Right renal cortex interstitium (tissue), 3 donors: ENCODE measurements at regions not wholly inside any gene's neighbourhood (a gene's known extent, or its start where the extent isn't known, plus 50 kb on each side); places are given as distances from the start of the nearest gene placed in this dataset.
A peak's percentile ranks its signal among the peaks of the same experiment; 100 is the strongest.
"Not testable (repeated sequence)": the region's sequence is repeated elsewhere in the genome, so short reads cannot be mapped to it uniquely, and the experiment has no call there.

ENCODE experiments used
- DNase-seq, 3 donors: peaks; one replicate each; pipeline ENCODE4 v3.0.0-alpha.2; 2013; ENCODE audit warnings: low read depth in 3 of 3, low spot score in 2 of 3

DNA sequence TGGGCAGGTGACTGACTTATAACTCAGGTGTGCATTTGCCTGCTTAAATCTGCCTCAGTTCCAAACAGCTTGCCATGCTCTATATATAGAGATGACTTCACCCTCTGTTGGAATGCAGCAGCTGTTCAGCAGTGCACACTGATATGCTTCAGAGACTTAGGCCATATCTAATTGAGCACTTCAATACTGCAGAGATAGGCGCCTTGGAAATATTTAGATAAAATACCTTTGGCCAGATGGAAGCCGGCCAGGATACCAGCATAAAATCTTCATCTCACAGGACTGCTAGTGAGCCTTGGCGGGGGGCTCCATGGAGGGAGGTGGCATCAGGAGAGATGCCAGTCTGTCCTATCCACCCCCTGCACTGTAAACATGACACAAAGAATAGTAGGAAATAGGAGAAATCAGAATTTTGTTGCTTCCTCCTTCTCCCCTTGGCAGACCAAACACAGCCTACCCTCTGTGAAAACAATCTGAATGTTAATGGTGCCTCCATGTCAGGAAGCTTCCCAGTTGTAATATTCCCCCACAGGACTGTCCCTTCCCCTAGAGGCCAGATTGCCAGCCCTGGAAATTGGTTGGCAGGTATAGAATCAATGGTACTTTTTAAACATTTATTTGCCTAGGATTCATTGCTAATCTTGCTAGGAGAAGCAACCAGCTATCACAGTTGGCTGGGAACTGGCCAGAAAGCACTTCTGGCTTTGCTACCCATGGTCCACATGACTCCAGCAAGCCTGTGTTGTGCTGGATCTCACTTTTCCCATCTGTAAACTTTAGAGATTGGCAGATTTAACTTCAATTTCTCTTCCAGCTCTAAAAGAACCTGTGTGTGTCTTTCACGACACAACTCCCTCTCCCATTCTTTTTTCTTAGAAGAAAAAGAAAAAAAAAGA, 215.5 kb upstream of the KCNMB2 start:
- peak; percentile 48 to 70 (median 51) for DNase-seq

DNA sequence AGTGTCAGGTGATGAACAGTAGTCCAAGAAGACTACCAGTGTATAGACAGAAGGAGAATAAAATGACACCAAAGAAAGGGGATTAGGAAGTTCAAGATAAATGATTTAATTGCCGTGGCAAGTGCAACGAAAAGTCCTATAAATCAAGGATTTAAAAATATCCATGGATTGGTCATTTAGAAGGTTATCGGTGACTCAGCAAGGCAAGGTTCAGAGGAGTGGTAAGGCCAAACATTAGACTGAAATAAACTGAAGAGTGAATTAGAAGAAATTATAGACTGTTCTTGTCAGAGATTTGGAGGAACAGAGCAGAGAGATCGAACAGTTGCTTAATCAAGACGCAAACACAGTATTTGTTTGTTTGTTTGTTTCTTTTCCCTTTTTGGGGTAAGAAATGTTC, 211.9 kb upstream of the KCNMB2 start:
- no peak for DNase-seq

DNA sequence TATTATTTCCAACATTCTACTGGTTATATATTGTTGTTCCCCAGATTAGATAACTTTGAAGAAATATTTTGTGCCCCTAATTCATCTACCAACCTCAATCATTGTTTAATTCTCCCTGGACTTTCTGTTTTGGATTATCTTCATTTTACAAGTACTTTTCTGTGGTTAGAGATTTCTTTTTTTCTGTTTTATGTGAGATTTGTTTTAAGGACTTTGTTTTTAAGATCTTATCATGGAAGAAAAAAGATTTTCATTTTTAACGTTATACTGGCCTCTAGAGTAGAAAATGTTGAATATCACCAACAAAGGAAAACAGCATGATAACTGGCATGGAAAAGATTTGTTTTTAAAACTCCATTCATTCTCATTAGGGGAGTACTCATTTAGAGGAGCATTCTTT, 210.9 kb upstream of the KCNMB2 start:
- DNase-seq, result no peak

DNA sequence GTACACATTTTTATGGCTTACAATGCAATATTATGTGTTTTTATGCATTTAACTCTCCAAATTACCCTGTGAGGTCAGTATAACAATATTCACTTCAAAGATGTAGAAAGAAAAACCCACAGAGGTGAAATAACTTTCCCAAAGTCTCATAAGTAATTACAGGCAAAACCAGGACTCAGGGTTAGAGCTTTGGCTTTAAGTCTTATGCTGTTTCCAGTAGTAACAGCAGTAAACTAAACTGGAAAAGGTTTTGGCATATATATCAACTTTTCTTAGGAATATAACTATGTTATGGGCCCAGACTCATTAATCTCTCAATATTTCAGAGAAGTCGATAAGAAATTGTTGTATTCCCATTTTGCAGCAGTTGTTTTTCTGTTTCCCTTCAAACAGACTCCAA, 206.3 kb upstream of the KCNMB2 start:
- DNase-seq, result no peak

DNA sequence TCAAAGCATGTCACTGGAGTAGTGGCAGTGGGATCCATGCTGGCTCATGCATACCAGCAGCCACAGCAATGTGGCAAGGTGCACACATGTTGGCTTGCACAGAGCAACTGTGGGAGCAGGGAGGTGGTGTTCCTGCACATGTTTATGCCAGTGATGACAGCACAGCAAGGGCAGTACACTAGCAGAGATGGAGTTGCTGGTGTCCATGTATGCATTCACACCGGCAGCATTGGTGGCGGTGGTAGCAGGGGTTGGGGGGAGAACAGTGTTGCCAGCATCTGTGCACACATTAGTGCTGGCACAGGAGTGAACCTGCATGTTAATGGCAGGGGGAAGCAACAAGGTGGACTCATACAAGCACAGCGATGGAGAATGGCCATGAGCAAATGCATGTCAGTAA, 202.0 kb upstream of the KCNMB2 start:
- no peak for DNase-seq

DNA sequence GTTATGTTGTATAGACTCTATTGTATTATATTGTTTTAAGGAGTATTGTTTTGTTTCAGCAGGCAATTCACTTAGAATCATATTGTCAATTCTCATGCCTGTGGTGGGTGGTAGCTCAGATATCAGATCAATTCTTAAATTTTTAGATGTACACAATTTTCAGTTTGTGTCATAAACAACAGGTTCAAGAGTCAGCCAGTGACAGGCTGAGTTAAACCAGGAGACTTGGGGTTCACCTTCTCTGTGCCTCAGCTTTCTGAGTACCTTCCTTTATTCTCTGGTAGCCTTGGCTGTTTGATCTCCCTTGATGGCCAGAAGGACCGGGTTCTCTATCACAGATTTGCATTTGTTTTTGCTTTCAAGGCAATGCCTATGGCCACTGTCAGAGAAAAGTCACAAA, 199.9 kb upstream of the KCNMB2 start:
- no peak for DNase-seq

DNA sequence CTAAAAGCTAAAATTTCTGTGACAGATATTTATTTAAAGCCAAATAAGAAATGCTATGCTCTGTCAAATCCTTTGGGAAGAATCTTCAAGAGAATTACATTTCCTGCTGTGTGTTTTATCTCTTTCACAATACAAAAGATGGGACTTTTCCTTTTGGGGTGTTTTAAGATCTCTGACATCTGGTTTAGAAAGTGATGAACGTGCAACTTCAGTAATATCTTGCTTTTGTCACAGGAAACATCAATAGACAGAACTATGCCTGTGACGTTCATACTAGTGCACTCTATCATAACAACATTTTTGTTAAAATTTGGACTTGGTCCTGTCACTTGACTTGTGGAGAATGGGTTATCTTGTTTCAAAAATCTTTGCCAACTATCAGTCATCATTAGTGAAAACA, 195.7 kb upstream of the KCNMB2 start:
- no peak for DNase-seq

DNA sequence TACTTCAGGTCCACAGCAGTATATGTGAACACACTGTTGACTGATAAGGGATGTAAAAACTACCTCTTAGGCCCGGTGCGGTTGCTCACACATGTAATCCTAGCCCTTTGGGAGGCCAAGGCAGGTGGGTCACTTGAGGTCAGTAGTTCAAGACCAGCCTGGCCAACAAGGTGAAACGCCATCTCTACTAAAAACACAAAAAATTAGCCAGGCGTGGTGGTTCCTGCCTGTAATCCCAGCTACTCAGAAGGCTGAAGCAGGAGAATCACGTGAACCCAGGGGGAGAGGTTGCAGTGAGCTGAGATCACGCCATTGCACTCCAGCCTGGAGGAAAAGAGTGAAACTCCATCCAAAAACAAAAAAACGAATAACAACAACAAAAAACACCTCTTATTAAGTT, 194.6 kb upstream of the KCNMB2 start:
- DNase-seq, result no peak

DNA sequence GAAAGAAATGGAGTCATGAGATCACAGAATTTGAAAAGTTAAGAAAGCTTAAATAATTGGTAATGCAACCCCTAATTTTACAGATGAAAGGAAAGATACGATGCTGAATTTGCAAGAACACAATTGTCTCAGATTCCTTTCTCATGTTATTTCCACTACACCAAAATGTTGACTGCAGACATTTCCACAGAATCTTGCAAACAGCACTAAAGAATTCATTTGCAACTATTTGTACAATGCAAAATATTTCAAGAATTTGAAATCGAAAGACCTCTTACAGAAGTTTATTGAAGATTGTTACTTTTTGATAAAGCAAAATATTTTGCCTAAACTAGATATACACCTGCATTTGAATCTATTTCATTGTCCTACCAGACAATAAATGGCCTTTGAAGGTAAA, 194.1 kb upstream of the KCNMB2 start:
- DNase-seq, result no peak

DNA sequence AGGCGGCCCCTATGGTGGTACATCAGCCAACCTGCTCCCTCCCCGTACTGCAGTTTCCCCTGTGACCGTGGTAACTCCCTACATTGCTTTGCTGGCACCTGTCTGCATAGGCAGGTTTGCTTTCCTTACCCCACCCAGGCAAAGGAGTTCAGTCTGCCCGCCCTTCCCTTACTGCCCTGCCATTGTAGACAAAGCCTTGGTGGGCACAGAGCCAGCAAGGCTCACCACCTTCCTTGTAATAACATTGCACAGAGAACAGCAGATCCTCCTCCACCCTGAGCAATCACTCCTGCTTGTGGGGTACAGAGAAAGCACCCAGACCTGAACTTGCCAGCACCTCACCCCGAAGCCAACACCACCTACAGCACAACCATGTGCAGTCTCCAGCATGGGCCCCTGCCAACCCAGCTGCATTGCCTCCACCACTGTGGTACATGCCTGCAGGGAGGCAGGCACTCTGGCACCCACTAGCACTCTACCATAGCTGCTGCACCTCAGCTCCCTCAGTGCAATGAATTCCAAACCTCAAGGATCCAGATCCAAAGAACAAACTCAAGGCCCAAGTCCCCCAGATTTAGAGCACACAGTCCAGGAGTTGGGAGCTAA, 192.7 kb upstream of the KCNMB2 start:
- no peak for DNase-seq

DNA sequence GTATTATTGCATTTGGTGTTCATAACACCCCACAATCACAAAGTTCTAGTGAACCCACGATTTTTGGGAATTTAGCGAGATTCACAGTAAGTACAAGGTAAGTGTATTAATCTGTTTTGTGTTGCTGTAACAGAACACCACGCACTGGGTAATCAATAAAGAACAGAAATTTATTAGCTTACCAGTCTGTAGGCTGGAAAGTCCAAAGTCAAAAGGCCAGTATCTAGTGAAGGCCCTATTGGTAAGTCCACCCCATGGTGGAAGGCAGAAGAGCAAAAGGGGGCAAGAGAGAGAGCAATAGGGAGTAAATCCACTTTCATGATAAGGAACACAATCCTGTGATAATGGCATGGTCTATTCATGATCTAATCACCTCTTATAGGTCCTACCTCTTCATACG, 190.3 kb upstream of the KCNMB2 start:
- DNase-seq, result no peak

DNA sequence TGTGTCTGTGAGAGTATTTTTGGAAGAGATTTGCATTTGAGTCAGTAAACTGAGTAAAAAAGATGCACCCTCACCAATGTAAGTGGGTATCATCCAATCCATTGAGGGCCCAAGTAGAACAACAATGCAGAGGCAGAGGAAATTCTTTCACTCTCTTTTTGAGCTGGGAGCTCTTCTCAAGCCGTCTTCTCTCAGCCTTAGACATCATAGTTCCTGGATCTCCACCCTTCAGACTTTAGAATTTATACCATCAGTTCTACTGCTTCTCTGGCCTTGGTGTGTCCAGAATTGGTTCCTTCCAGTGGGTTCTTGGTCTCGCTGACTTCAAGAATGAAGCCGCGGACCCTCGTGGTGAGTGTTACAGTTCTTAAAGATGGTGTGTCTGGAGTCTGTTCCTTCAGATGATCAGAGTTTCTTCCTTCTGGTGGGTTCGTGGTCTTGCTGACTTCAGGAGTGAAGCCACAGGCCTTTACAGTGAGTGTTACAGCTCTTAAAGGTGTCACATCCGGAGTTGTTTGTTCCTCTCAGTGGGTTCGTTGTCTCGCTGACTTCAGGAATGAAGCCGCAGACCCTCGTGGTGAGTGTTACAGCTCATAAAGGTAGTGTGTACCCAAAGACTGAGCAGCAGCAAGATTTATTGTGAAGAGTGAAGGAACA, 187.5 kb upstream of the KCNMB2 start:
- not testable (repeated sequence) for DNase-seq

DNA sequence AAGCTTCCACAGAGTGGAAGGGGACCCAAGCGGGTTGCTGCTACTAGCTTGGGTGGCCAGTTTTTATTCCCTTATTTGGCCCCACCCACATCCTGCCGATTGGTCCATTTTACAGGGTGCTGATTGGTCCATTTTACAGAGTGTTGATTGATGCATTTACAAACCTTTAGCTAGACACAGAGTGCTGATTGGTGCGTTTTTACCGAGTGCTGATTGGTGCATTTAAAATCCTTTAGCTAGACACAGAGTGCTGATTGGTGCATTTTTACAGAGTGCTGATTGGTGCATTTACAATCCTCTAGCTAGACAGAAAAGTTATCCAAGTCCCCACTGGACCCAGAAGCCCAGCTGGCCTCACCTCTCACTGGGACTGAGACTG, 187.0 kb upstream of the KCNMB2 start:
- not testable (repeated sequence) for DNase-seq

DNA sequence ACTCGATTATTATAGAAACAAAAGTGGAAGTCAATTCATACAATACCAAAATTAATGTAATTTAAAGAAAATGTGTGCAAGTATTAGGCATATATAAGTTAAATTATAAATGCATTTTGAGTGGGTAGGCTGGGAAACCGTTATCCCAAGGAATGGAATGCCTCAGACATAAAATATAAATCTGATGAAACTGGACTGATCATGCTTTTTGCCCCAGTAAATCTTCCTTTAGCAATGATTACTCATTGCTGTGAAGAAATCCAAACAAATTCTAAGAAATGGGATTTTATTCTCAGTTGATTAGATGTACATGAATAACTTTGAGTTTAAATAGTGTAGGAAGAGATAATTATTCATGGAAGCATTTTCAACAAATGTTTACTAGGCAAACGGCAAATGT, 185.5 kb upstream of the KCNMB2 start:
- no peak for DNase-seq

DNA sequence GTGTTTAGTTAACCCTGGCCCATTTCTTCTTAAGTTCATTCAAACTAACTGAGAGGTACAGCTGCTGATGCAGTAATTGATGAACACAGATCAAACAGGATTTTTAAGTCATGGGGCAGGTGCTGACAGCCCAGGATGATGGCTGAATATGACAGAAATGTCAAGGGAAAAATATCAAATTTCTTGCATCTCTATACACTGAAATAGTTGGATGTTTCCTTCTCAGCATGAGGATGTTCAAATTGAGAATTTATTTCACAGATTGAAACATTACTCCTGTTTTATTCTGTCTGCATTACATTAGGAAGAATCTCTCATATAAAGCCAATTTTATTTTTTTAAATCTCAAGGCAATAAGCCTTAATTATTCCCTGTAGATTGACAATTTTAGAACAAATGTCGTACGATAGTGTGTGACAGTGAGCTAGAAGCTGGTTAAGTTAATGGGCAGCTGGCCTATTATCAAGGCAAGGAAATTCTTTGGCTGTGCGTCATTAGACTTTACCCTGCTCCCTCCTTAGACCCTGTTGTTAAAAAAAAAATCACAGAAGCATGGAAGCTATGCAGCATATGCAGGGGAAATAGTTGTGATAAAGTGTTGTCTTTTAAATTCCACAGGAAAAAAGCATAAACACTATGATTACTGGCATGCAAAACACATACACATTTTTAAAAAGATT, 183.8 kb upstream of the KCNMB2 start:
- DNase-seq, result no peak

DNA sequence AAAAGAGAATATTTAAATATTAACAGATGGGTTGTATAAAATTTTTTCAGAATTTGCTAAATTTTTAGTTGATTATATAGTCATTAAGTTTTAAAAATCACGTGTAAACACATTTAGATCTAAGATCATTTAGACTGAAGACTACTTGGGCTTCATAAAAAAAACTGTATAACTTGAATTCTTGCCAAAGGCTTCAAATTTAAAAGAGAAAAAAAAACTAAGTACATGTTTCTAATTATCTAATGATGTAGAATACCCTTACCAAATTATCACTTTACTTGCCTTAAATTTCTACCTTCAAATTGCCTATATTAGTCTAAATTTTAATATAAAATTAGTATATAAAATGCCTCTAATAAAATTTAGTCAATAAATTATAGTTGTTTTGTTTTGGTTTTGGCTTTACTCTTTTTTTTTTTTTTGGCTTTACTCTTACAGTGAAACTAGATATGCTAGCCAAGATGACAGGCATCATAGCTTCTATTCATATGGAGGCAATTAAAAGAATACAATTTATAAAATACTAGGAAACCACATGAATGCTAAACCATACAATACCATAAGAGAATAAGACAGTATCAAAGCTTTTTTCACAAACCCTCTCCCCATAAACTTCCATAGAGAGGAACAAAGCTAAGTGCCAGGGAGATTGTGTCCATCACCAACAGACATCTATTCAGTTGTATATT, 183.1 kb upstream of the KCNMB2 start:
- DNase-seq, result no peak

DNA sequence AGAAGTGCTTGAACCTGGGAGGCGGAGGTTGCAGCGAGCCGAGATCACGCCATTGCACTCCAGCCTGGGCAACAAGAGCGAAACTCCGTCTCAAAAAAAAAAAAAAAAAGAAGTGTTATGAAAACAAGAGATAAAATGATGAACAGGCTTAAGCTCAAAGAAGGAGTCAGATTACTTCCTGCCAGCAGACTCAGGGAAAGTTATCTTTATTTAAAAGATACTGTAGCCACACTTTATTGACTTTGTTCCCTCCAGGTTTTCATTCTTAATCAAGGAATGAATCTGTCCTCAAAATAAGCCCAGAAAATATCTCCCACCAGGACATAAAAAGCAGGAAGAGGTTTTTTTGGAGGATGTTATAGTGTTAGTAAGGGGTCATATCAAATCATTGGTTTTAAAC, 176.5 kb upstream of the KCNMB2 start:
- no peak for DNase-seq

DNA sequence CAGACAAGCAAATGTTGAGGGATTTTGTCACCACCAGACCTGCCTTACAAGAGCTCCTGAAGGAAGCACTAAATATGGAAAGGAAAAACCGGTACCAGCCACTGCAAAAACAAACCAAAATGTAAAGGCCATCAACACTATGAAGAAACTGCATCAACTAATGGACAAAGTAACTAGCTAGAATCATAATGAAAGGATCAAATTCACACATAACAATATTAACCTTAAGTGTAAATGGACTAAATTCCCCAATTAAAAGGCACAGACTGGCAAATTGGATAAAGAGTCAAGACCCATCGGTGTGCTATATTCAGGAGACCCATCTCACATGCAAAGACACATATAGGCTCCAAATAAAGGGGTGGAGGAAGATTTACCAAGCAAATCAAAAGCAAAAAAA, 173.2 kb upstream of the KCNMB2 start:
- DNase-seq, result not testable (repeated sequence)

DNA sequence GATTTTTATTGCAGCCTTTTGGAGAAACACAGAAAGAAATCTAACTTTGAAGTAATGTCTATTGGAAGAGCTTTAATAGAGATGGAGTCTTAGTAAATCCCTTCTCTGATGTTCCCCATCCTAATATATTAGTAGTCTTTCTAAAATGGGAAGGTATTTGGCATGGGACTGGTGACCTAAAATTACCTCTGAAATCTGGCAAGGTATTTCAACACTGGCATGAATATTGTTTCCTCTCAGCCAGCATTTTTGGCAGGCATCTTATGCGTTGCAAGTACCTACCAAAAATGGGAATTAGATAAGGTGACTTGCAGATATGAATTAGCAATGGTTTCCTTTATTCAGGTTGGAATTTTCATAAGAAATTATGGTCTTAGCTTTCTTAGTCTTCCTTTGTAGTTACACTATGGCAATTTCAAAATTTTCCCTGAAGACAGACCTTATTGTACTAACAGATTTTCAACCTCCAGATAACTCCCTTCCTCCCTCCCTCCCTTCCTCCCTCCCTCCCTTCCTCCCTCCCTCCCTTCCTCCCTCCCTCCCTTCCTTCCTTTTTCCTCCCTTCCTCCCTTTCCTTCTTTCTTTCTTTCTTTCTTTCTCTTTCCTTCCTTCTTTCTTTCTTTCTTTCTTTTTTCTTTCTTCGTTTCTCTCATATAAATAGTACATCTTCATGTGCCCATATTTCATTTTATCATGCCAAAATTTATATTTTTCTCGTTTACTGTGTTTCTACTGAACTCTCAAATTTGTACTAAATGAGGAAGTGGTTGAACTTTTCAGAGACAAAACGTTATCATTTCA, 168.2 kb upstream of the KCNMB2 start:
- no peak for DNase-seq

DNA sequence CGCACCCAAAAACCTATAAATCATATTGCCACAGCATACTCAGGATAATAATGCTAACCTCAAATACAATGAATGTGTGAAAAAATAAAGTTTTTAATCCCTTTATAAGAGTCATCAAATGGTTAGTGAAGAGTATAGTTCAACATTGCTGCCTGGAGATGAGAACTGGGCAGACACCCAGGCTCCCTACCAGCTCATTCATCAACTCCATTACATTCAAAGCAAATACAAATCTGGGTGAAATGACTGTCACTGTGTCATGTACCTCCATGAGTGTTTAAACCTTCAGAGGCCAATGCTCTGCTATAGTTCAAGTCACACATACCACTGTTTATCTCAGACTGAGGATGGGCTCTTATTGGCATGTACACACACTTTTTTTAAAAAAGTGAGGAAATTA, 167.2 kb upstream of the KCNMB2 start:
- no peak for DNase-seq
